Activated CD4-positive, CD25-positive, alpha-beta regulatory T cell treated with anti-CD3 and anti-CD28 coated beads, Interleukin-2, amount 50 U/mL, for 24 hours (primary cell): ENCODE measurements at regions not wholly inside any gene's neighbourhood (a gene's known extent, or its start where the extent isn't known, plus 50 kb on each side); places are given as distances from the start of the nearest gene placed in this dataset.
"Not testable (repeated sequence)": the region's sequence is repeated elsewhere in the genome, so short reads cannot be mapped to it uniquely, and the experiment has no call there.

Source experiments
- ATAC-seq, 2 donors: fragments of 150-1000 bp; cut with Tn5 transposase; one replicate each; pipeline ENCODE4 v1.10.0; 2021; ENCODE audit warnings: mild to moderate bottlenecking in 1 of 2, moderate library complexity in 1 of 2

DNA sequence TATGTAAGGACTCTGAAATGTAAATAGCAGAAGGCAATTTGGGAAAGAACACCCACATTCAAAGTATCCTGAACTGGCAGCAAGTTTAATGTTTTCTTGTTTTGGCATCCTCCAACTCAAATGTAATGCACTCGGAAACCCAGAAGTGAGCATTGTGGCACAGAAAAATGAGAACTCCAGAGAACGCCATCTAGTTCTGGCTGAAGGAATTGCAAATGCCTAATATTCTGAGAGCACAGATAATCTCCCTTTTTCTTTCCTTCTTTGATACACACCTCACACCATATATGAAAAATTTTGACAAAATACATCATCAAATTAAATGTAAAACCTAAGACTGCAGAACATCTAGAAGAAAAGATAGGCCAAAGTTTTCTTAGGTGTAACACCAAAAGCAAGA is 52.1 kb downstream of the PWWP3B start:
- no peak for ATAC-seq

DNA sequence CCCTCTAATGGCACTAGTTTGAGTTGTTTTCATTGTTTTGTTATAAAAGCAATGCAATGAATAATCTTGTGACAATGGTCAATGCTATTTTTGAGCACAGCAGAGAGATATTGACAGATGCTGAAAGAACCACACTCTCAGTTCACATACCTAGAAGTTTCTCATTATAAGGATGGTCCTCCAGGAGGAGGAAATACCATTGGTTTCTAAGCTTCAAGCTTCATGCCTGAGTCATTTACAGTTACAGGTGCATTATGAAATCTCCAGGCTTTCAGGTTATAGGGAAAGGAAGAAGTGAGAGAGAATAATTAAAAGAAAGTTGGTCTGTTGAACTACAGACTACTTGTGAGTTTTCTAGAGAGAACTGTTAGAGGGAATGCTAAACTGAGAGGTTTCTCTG is 75.3 kb downstream of the PWWP3B start:
- no peak for ATAC-seq

DNA sequence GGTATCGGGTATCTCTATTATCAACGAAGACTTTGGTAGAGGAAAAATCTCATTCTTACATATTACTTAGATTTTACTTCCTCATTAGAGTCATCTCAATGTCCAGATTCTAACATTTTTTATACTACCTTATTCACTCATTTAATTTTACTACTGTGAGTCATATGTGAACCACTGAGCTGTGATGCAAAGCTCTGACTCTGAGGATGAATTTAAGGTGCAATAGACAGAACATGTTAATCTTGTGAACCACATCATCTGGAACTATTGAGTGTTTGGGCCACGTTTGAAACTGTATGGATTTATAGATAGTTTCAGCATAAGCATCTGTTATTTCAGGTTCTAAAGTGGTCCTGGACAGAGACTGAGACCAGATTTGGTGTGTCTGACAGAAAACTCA is 78.4 kb downstream of the PWWP3B start:
- no peak for ATAC-seq

DNA sequence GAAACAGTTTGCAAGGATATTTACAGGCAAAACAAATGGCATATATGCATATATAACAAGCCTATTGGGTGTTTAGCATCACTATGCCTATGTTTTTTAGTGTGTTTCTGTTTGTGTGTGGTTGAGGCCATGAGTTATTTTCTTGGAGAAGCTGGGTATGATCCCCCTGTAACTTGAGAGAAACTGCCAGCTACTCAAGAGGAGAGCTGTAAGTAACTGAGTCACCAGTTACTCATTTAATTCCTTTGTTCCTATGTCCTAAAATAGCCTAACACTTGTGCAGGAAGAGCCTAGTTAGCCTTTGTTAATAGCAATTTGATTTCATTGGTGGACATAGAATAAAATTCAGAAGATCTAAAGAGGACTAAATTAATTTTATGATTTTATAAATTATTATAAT is 79.1 kb downstream of the PWWP3B start:
- no peak for ATAC-seq

DNA sequence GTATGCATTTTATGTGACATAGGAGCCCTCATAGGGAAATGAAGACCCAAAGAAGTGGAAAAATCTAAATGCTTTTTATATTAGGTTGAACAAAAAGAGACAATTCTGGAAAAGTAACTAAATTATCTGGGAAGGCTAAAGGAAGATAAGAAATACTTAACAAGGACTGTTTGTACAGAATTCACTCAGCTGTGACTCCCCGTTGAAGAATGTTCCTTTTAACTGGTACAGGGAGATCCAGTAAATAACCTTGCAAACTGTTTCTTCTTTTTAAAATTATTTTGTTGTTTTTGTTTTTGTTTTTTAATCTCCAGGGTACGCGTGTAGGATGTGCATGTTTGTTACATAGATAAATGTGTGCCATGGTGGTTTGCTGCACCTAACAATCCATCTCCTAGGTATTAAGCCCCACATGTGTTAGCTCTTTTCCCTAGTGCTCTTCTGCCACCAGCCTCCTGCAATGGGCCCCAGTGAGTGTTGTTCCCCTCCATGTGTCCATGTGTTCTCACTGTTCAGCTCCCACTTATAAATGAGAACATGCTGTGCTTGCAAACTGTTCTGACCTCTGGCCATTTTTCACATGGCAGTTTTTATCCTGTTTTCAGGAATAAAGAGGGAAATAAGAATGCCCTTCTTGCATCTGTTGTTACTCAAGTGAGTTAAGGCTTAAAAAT is 81.7 kb downstream of the PWWP3B start:
- ATAC-seq: no peak

DNA sequence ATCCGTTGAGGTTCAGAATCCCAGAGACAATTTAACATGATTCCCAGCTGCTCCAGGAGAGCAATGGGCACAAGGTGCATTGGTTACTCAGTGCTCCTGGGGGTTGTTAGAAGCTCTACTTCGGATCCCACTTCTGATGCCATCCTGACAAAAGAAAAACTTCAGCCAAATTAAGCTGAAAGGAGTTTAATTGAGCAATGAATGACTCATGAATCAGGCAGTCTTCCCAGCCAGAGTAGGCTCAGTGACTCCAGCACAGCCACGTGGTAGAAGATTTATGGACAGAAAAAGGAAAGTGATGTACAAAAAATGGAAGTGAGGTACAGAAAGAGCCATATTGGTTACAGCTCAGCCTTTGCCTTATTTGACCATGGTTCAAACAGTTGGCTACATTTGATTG is 95.7 kb downstream of the PWWP3B start:
- ATAC-seq: no peak

DNA sequence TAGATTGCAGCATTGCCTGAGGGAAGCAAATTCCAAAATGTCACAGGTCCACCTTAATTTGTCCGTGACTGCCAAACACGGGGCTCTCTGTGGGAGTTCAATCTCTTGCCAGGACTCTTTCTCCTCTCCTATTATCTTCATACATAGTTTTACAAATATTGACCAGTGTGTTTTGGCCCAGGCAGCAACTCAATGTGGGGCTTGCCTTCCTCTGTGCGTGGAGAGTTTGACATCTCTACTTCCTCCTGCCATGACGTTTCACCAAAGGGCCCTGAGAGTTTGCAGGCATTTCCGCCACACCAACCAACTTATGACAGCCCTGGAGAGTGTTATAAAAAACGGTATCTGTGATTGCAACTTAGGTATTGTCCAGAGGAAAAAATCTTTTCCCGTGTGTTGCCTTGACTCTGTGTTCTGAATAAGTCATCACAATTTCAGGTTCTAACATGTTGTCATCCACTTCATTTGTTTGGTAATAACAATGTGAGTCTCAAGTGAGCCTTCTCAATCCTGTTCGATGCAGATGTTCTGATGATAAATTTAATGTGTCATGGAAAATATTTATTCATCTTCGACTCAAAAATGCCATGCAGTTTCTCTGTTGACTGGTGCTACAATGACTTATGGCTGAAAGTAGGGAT is 106.0 kb downstream of the PWWP3B start:
- ATAC-seq: not testable (repeated sequence)

DNA sequence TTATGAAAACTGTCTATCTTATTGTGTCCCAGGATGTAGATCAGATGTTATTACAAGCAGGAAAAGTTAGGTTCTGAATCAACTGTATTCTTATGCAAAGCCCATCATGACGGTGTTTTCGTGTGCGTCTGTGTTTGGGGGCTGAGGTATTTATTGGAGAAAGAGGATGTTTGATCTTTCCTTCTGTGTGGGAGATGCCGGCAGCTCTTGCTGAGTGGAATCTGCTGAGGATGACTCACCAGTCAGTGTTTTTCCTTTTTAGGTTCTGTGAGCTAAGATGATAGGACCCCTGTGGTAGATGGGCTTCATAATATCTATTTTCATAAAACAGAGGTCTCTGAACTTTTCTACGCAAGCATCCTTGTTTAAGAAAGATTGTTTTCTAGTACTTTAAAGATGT is 107.1 kb downstream of the PWWP3B start:
- ATAC-seq: not testable (repeated sequence)

DNA sequence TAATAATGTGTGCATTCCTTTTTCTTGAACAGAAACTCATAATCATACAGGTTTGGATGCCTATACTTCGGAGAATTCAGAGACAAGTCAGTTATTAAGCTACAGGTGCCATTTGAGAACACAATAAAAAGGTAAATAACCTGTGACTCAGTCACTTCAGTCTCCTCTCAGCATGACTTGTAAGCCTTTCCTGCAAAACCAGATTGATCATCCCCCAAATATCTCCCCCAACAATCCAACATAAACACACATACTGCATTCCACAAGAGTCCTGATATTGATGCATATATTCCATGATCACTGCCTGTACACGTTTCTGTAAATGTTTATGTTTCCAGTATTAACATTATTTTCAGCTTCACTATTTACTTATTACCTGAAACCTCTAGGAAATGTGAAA is 110.8 kb downstream of the PWWP3B start:
- ATAC-seq: no peak

DNA sequence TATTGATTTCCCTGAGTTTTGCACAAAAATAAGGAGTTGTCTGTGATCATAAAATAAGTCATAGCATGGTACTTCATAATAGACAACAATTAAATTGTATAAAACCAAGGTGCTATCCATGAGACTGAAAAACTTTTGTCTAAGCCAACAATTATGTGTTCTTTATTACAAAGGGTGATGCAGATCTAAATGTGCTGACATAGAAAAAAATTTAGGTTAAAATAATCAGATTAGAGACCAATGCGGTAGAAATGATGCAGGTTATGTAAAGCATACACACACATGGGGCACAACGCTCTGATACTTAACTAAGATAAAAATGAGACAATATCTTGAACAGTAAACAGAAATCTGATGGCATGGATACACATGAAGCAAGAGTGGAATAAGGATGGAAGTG is 113.3 kb downstream of the PWWP3B start:
- no peak for ATAC-seq

DNA sequence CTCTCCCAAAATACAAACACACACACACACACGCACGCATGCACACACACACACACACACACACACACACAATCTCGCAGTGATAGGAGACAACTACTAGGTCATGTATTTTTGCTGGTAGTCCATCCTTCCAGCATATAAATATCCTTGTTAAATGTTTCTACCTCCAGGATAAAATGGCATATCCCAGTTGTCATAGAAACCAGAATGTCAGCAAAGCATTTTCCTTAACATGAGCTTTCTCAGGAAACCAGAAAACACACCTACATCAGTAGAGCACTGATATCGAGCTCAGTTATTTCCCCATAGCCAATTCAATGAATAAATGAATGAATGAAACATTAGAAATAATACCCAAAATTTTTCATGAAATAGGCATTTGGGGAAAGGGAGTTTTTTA is 115.7 kb downstream of the PWWP3B start:
- ATAC-seq: no peak

DNA sequence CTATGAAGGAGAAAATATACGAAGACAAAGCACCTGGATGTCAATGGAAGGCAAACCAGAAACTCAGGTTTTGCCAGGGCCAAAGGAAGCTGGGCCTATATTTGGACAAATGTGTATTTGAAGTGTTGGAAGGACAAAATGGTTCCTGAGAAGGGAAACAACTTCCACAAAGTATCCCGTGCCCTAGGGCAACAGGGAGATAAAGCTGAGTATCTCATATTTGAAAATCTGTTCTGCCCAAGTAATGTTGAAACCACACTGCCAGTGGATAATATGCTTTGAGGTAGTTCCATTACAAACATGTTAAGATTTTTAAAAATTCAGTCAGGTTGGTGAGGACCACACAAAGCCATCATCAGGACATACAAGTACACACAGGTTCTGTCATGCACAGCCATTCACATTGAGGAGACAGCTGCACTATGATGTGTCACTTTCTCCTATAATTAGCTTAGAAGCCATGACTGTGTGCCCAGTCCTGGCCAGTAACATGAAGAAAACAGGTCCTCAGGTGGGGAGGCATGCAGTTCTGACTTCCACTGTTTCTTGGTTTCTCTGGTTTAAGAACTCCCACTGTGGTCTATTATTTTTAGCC is 116.4 kb downstream of the PWWP3B start:
- ATAC-seq: no peak

DNA sequence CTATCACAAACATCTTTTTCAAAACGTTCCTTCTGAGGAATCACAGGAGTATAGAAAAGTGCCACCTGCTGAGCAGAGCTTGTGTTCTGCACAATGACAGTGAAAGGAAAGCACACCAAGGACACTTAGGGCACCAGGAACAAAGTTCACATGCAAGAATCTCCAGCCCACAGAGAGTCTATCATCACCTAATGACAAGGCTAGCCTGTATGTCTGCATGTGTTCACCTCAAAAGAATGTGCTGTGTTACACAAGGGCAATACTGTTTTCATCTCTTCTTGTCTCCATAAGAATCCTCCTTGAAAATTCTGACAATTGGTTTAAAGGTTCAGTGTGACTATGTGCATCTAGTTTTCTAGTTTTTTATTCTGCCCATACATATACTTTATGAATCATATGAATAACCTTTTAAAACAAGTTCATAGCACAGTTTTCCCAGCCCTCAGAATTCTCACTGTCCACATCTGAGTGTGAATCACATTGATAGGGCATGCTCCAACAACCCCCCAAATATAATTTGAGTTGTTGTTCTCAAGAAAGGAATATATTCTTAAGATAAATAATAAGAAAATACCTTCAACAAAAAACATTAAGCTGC is 118.0 kb downstream of the PWWP3B start:
- ATAC-seq: no peak

DNA sequence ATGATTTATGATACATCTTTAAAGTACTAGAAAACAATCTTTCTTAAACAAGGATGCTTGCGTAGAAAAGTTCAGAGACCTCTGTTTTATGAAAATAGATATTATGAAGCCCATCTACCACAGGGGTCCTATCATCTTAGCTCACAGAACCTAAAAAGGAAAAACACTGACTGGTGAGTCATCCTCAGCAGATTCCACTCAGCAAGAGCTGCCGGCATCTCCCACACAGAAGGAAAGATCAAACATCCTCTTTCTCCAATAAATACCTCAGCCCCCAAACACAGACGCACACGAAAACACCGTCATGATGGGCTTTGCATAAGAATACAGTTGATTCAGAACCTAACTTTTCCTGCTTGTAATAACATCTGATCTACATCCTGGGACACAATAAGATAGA is 122.7 kb downstream of the PWWP3B start:
- ATAC-seq: not testable (repeated sequence)

DNA sequence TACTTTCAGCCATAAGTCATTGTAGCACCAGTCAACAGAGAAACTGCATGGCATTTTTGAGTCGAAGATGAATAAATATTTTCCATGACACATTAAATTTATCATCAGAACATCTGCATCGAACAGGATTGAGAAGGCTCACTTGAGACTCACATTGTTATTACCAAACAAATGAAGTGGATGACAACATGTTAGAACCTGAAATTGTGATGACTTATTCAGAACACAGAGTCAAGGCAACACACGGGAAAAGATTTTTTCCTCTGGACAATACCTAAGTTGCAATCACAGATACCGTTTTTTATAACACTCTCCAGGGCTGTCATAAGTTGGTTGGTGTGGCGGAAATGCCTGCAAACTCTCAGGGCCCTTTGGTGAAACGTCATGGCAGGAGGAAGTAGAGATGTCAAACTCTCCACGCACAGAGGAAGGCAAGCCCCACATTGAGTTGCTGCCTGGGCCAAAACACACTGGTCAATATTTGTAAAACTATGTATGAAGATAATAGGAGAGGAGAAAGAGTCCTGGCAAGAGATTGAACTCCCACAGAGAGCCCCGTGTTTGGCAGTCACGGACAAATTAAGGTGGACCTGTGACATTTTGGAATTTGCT is 123.8 kb downstream of the PWWP3B start:
- ATAC-seq: not testable (repeated sequence)

DNA sequence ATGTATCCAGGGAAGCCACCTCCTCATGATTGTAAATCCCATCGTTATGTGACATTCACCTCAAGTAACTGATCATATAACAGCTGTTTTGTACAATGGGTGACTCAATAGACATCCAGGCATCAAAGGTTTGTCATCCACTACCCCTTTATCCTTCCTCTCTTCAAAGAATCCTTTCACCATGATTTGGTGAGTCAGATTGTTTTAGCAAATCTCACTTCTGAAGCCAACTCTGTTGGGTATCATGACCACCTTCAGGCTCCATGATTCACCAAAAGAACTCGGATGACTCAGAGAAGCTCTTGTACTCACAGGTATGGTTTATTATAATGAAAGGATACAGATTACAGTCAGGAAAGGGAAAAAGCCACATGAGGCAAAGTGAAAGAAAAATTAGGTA is 132.1 kb downstream of the PWWP3B start:
- no peak for ATAC-seq

DNA sequence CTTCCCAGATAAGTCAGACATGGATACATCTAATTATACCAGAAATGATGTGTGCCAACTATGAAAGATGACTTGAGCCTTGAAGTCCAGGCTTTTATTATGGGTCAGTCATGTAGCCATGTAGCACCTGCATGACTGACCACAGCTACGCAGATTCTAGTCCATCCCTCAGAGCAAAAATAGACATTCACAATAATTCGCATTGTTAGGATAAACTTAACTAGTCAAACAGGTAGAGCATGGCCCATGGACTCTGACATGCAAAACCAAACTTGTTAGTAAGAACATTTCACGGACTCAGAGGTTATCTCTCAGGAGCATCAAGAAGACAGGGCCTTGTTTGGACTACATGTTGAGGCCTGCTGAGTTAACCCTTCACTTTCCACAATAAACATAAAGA is 132.6 kb downstream of the PWWP3B start:
- no peak for ATAC-seq

DNA sequence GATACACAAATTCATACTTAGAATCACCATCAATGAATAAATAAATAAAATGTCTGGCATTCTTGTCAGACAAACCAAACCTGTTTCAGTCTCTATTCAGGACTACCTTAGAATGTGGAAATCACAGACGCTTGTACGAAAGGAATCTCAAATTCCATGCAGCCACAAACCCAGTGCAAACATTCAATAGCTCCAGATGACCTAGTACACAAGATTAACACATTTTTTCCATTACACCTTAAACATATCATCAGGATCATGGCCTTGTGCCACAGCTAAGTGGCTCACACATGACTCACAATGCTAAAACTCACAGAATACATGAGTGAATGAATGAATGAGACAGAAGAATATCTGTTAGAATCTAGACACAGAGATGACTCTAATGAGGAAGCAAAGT is 134.2 kb downstream of the PWWP3B start:
- ATAC-seq: no peak

DNA sequence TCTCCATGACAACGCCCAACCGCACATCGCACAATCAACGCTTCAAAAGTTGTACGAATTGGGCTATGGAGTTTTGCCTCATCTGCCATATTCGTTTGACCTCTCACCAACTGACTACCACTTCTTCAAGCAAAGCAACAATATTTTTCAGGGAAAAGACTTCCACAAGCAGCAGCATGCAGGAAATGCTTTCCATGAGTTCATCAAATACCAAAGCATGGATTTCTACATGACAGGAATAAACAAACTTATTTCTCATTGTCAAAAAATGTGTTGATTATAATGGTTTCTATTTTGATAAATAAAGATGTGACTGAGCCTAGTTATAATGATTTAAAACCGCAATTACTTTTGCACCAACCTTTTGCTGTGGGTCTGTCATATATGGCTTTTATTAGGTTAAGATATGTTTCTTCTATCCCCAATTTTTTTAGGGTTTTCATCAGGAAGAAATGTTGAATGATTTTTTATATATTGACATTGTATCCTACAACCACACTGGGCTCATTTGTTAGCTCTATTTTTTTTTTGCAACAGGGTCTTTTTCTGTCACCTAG is 138.4 kb downstream of the PWWP3B start:
- ATAC-seq: no peak

DNA sequence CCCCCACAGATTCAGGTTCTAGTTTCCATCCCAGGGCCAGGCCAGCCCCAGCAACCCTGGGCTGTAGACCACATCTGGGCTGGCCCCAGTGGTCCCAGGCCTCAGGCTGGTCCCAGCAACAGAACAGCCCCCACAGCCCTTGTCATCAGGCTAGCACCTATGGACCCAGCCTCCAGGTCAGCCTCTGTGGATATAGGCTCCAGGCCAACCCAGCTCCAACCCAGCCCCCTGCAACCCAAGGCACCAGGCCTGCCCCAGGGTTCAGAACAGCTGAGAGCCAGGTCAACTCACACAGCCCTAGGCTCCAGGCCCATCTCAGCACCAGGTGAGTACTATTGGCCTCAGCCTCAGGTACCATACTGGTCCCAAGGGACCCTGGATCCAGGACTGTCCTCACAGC is 155.3 kb downstream of the PWWP3B start:
- ATAC-seq: no peak

DNA sequence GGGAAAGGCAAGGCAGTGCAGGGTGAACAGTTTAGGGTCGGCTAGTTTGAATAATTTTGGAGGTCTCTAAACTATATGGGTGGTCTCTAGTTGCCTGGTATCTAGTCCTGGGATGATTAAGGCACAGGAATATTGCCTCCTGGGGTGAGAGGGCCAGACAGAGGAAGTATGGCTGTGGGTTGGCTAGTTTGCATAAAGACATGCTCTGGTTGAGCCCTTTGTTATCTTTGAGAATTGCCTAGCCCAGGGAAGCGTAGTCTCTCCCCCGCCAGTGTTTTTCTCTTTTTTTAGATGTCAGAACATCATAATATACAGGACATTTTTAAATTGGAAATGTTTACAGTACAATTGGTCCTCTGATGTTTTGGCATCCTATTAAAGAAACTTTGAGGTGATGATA is 163.5 kb downstream of the PWWP3B start:
- ATAC-seq: no peak

DNA sequence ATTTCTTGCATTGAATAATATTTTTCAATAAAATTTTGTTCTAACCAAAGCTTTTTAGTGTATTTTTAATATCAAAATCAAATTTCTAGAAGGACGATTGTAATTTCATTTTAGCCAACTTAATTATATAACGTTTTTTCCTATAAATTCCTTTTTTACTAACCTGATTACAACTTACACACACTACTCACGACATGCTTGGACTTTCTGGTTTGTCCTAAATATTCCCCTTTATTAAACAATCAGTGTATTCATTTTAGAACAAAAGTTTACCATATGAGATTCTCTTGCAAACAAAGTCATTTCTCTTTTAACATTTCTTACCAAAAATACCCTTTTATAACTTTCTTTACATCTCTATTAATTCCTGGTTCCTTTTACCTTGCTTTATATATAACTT is 173.7 kb downstream of the PWWP3B start:
- ATAC-seq: no peak

DNA sequence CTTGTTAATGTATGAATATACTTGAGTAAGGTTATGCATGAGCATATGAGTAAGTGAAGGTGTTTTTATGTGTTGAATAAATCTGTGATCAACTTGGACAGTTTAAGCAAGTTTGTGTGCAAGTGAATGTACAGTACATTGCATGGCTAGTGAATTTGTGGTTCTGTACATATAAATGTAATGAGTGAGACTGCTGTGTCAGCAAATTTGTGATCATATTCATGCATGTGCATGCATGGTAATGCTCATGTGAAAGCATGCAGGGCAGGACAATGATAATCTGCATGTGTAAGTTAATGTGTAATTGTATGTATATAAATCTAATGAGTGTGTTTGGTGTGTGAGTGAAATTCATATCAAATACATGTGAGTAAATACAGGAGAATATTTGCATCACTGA is 188.5 kb downstream of the PWWP3B start:
- no peak for ATAC-seq
